ENCODE measurements at regions not wholly inside any gene's neighbourhood (a gene's known extent, or its start where the extent isn't known, plus 50 kb on each side); places are given as distances from the start of the nearest gene placed in this dataset.
"Not testable (repeated sequence)": the region's sequence is repeated elsewhere in the genome, so short reads cannot be mapped to it uniquely, and the experiment has no call there.

GRCh38 chr1:199085903-199086302 is 447.1 kb downstream of the PTPRC start:
- no peak for DNase-seq (ENCODE audit: low read depth in 1 of 2, low spot score in 1 of 2)
- no peak overlapping the region for H3K4me3 ChIP-seq (replicated peaks; ENCODE audit: insufficient read depth, low read length)
- no peaks in the 10 kb centered on the region for H3K27me3 ChIP-seq (ENCODE audit: insufficient read depth, poor library complexity, severe bottlenecking)
- TF ChIP-seq GABPA (IDR thresholded peaks at IDR 0.05; ENCODE audit: low read depth): no peak
- no peak for TF ChIP-seq CTCF (IDR thresholded peaks at IDR 0.05; ENCODE audit: insufficient read depth, low read length)
- no peak for TF ChIP-seq SPI1 (IDR thresholded peaks at IDR 0.05; ENCODE audit: borderline replicate concordance, low read depth)
- TF ChIP-seq REST (IDR thresholded peaks at IDR 0.05; ENCODE audit: insufficient replicate concordance, low read depth): no peak
- TF ChIP-seq POLR2AphosphoS5 (IDR thresholded peaks at IDR 0.05; ENCODE audit: low read depth): no peak
- no peak overlapping the region for H3K27ac ChIP-seq (replicated peaks)

- DNase-seq (ENCODE audit: low read depth in 1 of 2, low spot score in 1 of 2): no peak
- H3K27me3 ChIP-seq (ENCODE audit: insufficient read depth, poor library complexity, severe bottlenecking): no peaks in the 10 kb centered on the region
- no peak for TF ChIP-seq REST (IDR thresholded peaks at IDR 0.05; ENCODE audit: insufficient replicate concordance, low read depth)
- TF ChIP-seq SPI1 (IDR thresholded peaks at IDR 0.05; ENCODE audit: borderline replicate concordance, low read depth): no peak
- no peak for TF ChIP-seq GABPA (IDR thresholded peaks at IDR 0.05; ENCODE audit: low read depth)
- no peak for TF ChIP-seq POLR2AphosphoS5 (IDR thresholded peaks at IDR 0.05; ENCODE audit: low read depth)
- TF ChIP-seq CTCF (IDR thresholded peaks at IDR 0.05; ENCODE audit: insufficient read depth, low read length): no peak
- H3K4me3 ChIP-seq (replicated peaks; ENCODE audit: insufficient read depth, low read length): no peak overlapping the region
- no peak overlapping the region for H3K27ac ChIP-seq (replicated peaks)
Measured at GRCh38 chr1:199087144-199087543, 448.3 kb downstream of the PTPRC start.

GRCh38 chr1:199089393-199090122 is 450.7 kb downstream of the PTPRC start:
- peak overlapping the region; percentile 59 for H3K27ac ChIP-seq (replicated peaks)
- TF ChIP-seq SPI1 (IDR thresholded peaks at IDR 0.05; ENCODE audit: borderline replicate concordance, low read depth) (peak; percentile 91), GABPA (IDR thresholded peaks at IDR 0.05; ENCODE audit: low read depth) (no peak), POLR2AphosphoS5 (IDR thresholded peaks at IDR 0.05; ENCODE audit: low read depth) (peak; percentile 24; the same call in 1 of the 2 replicates)
- peak in 1 of 2 experiments; percentile 75 for DNase-seq (ENCODE audit: low read depth in 1 of 2, low spot score in 1 of 2)
- H3K4me3 ChIP-seq (replicated peaks; ENCODE audit: insufficient read depth, low read length): no peak overlapping the region
- H3K27me3 ChIP-seq (ENCODE audit: insufficient read depth, poor library complexity, severe bottlenecking): no peaks in the 10 kb centered on the region

GRCh38 chr1:199095628-199096027 is 456.8 kb downstream of the PTPRC start:
- not testable (repeated sequence) for H3K4me3 ChIP-seq (replicated peaks; ENCODE audit: insufficient read depth, low read length); H3K27me3 ChIP-seq (ENCODE audit: insufficient read depth, poor library complexity, severe bottlenecking)
- DNase-seq (ENCODE audit: low read depth in 1 of 2, low spot score in 1 of 2): peak in 1 of 2 experiments; percentile 93
- peak; percentile 81; the same call in 1 of the 2 replicates for TF ChIP-seq SPI1 (IDR thresholded peaks at IDR 0.05; ENCODE audit: borderline replicate concordance, low read depth)
- TF ChIP-seq POLR2AphosphoS5 (IDR thresholded peaks at IDR 0.05; ENCODE audit: low read depth): peak; percentile 70; the same call in 1 of the 2 replicates
- H3K27ac ChIP-seq (replicated peaks): peak overlapping the region; percentile 77

All from HL-60 (cell line).